ENCODE measurements at regions not wholly inside any gene's neighbourhood (a gene's known extent, or its start where the extent isn't known, plus 50 kb on each side); places are given as distances from the start of the nearest gene placed in this dataset.

DNA sequence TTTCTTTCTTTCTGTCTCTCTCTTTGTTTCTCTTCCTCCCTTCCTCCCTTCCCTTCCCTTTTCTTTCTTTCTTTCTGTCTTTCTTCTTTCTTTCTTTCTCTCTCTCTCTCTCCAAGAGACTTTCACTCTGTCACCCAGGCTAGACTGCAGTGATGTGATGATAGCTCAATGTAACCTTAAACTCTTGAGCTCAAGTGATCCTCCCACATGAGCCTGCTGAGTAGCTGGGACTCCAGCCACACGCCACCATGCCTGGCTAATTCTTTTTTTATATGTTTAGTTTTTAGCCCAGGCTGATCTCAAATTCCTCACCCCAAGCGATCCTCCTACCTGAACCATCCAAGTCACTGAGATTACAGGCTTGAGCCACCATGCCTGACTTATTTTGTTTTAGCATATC is 64.3 kb upstream of the EMCN start:
- CTCF ChIA-PET = no interaction called here

DNA sequence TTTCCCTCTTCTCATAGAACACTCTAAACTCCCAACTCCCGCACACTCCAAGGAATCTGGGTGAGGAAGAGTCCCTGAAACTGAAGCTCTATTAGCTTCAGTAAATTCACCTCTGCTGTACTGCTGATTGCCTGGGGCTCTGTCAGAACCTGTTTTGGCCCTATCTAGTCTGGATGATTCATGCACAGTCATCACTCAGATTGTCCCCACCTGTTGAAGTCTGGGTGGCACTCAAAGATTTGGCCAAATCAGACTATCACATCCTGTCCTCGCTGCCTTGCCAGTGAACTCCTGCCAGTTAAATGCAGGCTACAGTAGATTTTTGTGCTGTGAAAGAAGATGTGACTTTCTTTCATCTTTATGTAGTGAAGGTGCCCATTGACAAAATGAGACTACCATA is 63.5 kb upstream of the EMCN start:
- POLR2A ChIA-PET = no interaction called here
- DNase-seq (ENCODE audit: low read depth) = no peak

More for the DNA sequence above, 64.3 kb upstream of the EMCN start:
- DNase-seq (ENCODE audit: low read depth) = no peak
- no peak overlapping the region for H3K4me3 ChIP-seq (ENCODE audit: low read depth, low read length)
- no peaks in the 10 kb centered on the region for H3K36me3 ChIP-seq (ENCODE audit: control insufficient read depth, insufficient read depth, low read length)
- POLR2A ChIA-PET = no interaction called here
- H3K27me3 ChIP-seq (ENCODE audit: control insufficient read depth, insufficient read depth, low read length) = no peaks in the 10 kb centered on the region
- TF ChIP-seq, protein P1, sequence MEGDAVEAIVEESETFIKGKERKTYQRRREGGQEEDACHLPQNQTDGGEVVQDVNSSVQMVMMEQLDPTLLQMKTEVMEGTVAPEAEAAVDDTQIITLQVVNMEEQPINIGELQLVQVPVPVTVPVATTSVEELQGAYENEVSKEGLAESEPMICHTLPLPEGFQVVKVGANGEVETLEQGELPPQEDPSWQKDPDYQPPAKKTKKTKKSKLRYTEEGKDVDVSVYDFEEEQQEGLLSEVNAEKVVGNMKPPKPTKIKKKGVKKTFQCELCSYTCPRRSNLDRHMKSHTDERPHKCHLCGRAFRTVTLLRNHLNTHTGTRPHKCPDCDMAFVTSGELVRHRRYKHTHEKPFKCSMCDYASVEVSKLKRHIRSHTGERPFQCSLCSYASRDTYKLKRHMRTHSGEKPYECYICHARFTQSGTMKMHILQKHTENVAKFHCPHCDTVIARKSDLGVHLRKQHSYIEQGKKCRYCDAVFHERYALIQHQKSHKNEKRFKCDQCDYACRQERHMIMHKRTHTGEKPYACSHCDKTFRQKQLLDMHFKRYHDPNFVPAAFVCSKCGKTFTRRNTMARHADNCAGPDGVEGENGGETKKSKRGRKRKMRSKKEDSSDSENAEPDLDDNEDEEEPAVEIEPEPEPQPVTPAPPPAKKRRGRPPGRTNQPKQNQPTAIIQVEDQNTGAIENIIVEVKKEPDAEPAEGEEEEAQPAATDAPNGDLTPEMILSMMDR (IDR thresholded peaks at IDR 0.05; ENCODE audit: insufficient read depth, low read depth, low read length) = no peak

DNA sequence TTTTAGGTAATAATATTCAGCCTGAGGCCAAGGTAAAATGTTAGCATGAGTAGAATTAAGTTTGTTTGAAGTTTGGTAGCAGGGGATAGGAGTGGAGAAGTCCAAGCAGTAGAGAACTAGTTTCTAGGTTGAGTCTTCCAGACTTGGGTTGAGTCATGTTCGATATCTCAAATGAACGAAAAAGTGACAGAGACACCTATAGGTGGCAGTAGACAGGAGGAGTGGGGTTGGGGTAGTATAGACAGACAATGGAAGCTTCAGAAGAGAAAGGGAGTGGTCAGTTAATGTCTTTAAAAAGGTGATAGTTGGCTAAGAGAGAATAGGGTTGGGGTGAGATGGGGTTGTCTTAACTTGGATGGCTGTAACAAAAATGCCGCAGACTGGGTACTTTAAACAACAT is 58.7 kb upstream of the EMCN start:
- POLR2A ChIA-PET = no interaction called here
- H3K4me3 ChIP-seq (ENCODE audit: low read depth, low read length) = no peak overlapping the region
- DNase-seq (ENCODE audit: low read depth) = no peak

More for the DNA sequence above, 63.5 kb upstream of the EMCN start:
- Histone ChIP-seq H3K4me3 (ENCODE audit: low read depth, low read length) (no peak overlapping the region), H3K36me3 (ENCODE audit: control insufficient read depth, insufficient read depth, low read length) (no peaks in the 10 kb centered on the region), H3K27me3 (ENCODE audit: control insufficient read depth, insufficient read depth, low read length) (no peaks in the 10 kb centered on the region)
- TF ChIP-seq, protein P1 (IDR thresholded peaks at IDR 0.05; ENCODE audit: insufficient read depth, low read depth, low read length) = no peak
- CTCF ChIA-PET = no interaction called here

DNA sequence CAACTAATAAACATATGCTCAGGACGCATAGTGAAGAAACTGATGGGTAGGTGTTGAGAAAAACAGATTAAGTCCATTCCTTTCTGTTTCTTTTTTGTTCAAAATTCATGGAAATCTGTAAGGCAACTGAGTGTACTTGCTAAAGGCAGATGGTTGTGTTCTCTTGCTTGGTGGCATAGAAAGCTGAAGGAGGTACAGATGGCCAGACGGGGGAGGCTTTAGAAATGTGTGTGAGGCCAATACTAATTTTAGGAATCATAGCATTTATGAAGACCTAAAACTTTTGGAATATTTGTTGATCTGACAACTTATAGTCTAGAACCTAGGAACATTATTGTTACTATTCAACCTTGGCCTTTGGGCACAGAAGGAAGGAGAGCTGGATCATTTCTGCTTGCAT is 56.8 kb upstream of the EMCN start:
- Histone ChIP-seq H3K36me3 (ENCODE audit: control insufficient read depth, insufficient read depth, low read length) (no peaks in the 10 kb centered on the region), H3K4me3 (ENCODE audit: low read depth, low read length) (no peak overlapping the region), H3K27me3 (ENCODE audit: control insufficient read depth, insufficient read depth, low read length) (no peaks in the 10 kb centered on the region)
- CTCF ChIA-PET = no interaction called here
- TF ChIP-seq, protein P1 (IDR thresholded peaks at IDR 0.05; ENCODE audit: insufficient read depth, low read depth, low read length) = no peak
- POLR2A ChIA-PET = no interaction called here
- no peak for DNase-seq (ENCODE audit: low read depth)

More for the DNA sequence above, 58.7 kb upstream of the EMCN start:
- no peaks in the 10 kb centered on the region for H3K36me3 ChIP-seq (ENCODE audit: control insufficient read depth, insufficient read depth, low read length)
- TF ChIP-seq, protein P1 (IDR thresholded peaks at IDR 0.05; ENCODE audit: insufficient read depth, low read depth, low read length) = no peak
- CTCF ChIA-PET = no interaction called here
- no peaks in the 10 kb centered on the region for H3K27me3 ChIP-seq (ENCODE audit: control insufficient read depth, insufficient read depth, low read length)

DNA sequence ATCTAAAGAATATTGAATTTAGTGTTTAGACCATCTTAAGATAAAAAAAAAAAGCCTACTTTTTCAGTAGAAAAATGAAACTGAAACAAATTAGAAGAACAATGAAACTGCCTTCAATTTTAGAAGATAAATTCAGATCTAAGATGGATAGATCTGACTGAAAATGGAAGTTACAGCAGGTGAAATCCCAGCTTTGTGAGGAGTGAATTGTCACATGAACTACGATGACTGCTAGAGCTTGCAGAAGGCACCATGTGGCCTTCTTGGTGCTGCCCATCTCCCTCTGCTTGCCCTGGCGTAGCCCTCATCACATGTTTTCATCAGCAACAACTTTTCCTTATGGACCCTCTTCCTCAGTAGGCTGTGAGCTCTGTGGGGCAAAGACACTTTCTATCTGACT is 51.4 kb upstream of the EMCN start:
- Histone ChIP-seq H3K4me3 (ENCODE audit: low read depth, low read length) (no peak overlapping the region), H3K36me3 (ENCODE audit: control insufficient read depth, insufficient read depth, low read length) (no peaks in the 10 kb centered on the region), H3K27me3 (ENCODE audit: control insufficient read depth, insufficient read depth, low read length) (no peaks in the 10 kb centered on the region)
- ChIA-PET CTCF (interaction anchor here (1.2 kb wide), 1 partner anchor 16 kb away, joined by 3 read pairs; no protein-coding TSS in a partner anchor), POLR2A (no interaction called here)
- no peak for DNase-seq (ENCODE audit: low read depth)
- TF ChIP-seq, protein P1 (IDR thresholded peaks at IDR 0.05; ENCODE audit: insufficient read depth, low read depth, low read length) = no peak
